ENCODE measurements at regions not wholly inside any gene's neighbourhood (a gene's known extent, or its start where the extent isn't known, plus 50 kb on each side); places are given as distances from the start of the nearest gene placed in this dataset.

GRCh38 chr20:58141971-58142842 is 86.2 kb downstream of the ANKRD60 start (continued):
- no peak for TF ChIP-seq REST (IDR thresholded peaks at IDR 0.05; ENCODE audit: low read depth)
- TF ChIP-seq ELF1 (IDR thresholded peaks at IDR 0.05; ENCODE audit: borderline replicate concordance, low read depth): no peak

- no peak overlapping the region for H3K9ac ChIP-seq (ENCODE audit: low read length)
- no peak overlapping the region for H3K27ac ChIP-seq (ENCODE audit: low read depth, low read length)
- intact Hi-C loops (cut with micrococcal nuclease): no loop called here
- H4K20me1 ChIP-seq (ENCODE audit: insufficient read depth): no peaks in the 10 kb centered on the region
- no peaks in the 10 kb centered on the region for H3K9me2 ChIP-seq (ENCODE audit: insufficient read depth)
- BruUV-seq (replicated peaks): no TSS peak
- ChIA-PET RAD21 (ENCODE audit: low non-redundant PET in 1 of 2, low total read pairs in 2 of 2, uncharacterized antibody in 2 of 2, unreplicated experiment in 2 of 2) (no interaction called here), POLR2A (no interaction called here), CTCF (interaction anchor here (1.1 kb wide), 1 partner anchor 11 kb away, joined by 3 read pairs; no protein-coding TSS in a partner anchor)
- H3K79me2 ChIP-seq (ENCODE audit: insufficient read depth, low read length): no peaks in the 10 kb centered on the region
- DNase-seq (ENCODE audit: low read depth, low spot score) (no peak), ATAC-seq (no peak)
- no peak overlapping the region for H3K4me3 ChIP-seq (replicated peaks in 1 of 2; ENCODE audit: low read depth in 1 of 2, low read length in 2 of 2)
- no peaks in the 10 kb centered on the region for H3K4me1 ChIP-seq (ENCODE audit: control insufficient read depth in 1 of 2, insufficient read depth in 2 of 2, low read length in 2 of 2)
- no peak overlapping the region for H3K4me2 ChIP-seq (ENCODE audit: low read length)
- no peaks in the 10 kb centered on the region for H3K36me3 ChIP-seq (ENCODE audit: control insufficient read depth in 1 of 2, insufficient read depth in 2 of 2, low read length in 2 of 2)
- no peak overlapping the region for H2AFZ ChIP-seq (ENCODE audit: low read depth, low read length, poor library complexity, severe bottlenecking)
- no peaks in the 10 kb centered on the region for H3K9me3 ChIP-seq (ENCODE audit: control insufficient read depth in 1 of 2, insufficient read depth in 1 of 2, low read depth in 1 of 2, low read length in 2 of 2)
- peaks cover 74% of the 10 kb centered on the region for H3K27me3 ChIP-seq (ENCODE audit: insufficient read depth, low read length)
- TF ChIP-seq ZNF274 (IDR thresholded peaks at IDR 0.05; ENCODE audit: low read depth, low read length) (no peak), YY1 (IDR thresholded peaks at IDR 0.05; ENCODE audit: extremely low read depth, insufficient replicate concordance, low read depth, low read length) (no peak), SRF (IDR thresholded peaks at IDR 0.05; ENCODE audit: low read depth) (no peak), TCF7L2 (IDR thresholded peaks at IDR 0.05; ENCODE audit: borderline replicate concordance, extremely low read depth, insufficient read depth, insufficient read length) (no peak), CBX3 (IDR thresholded peaks at IDR 0.05; ENCODE audit: low read depth) (no peak), ELF1 (IDR thresholded peaks at IDR 0.05; ENCODE audit: borderline replicate concordance, low read depth) (no peak), RAD21 (IDR thresholded peaks at IDR 0.05; ENCODE audit: low read depth) (no peak), REST (IDR thresholded peaks at IDR 0.05; ENCODE audit: low read depth) (no peak)
Measured at GRCh38 chr20:58141496-58141895, 87.0 kb downstream of the ANKRD60 start.

All from HCT116 (cell line).